ENCODE measurements at regions not wholly inside any gene's neighbourhood (a gene's known extent, or its start where the extent isn't known, plus 50 kb on each side); places are given as distances from the start of the nearest gene placed in this dataset.

DNA sequence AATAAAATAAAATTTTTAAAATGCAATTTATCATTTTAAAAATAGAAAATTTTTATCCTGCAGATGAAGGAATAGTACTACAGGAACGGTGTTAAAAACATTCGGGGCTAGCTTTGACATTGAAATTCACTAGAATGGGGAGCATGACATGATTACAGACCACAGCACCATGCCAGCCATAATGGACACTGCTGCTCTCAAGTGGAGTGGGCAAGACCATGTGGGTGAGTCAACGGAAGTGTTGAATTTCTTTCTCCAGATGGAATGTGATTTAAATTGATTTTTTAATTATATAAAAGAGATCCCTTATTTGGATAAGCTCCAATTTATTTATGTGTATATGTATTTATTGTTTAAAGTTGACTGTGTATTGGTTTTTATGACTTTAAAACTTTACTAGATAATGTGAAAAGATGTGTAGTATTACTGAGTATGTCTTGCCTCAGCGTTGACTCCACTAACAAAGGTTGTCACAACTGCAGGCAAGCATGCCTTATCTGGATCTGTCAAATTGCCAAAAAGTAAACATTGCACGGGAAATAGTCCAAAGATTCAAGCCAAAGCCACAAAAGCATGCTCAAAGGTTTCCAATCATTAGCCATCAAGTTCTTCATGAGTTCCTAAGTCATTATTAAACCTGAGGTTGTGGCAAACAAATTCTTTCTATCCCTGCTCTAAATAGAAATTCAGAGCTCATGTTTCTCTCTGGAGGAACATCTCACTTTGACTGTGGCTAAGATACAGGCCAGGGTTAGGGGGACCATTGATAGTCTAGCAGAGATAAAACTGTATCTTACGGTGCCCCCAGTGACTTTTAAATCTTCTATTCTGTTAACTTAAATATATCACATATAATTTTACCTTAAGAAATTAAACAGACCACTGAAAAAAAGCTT, 536.9 kb downstream of the TMX3 start:
- WGBS, 2 experiments (ENCODE audit: extremely low coverage in 1 of 2, insufficient coverage in 1 of 2, insufficient read length in 1 of 2, insufficient replicate concordance in 2 of 2, low coverage in 1 of 2, low lambda C conversion rate in 2 of 2, missing lambda C conversion rate in 1 of 2) = 94% methylated on average over 6 of the region's 6 CpGs; no CpG with 5 or more reads in 1 of the 2 experiments
- Histone ChIP-seq H3K56ac (replicated peaks; ENCODE audit: insufficient read length, low read depth, low read length) (no peak overlapping the region), H3K23ac (ENCODE audit: insufficient read length) (no peak overlapping the region), H3K23me2 (ENCODE audit: low read depth, low read length) (no peaks in the 10 kb centered on the region), H3K27me3 (replicated peaks in 1 of 4; ENCODE audit: control insufficient read depth in 3 of 4, extremely low read depth in 1 of 4, insufficient read depth in 3 of 4, low read length in 3 of 4) (no peaks in the 10 kb centered on the region), H2BK15ac (ENCODE audit: low read length) (no peak overlapping the region), H3K4me2 (ENCODE audit: insufficient read depth in 1 of 2, low read depth in 2 of 2, low read length in 2 of 2) (no peak overlapping the region), H4K5ac (ENCODE audit: insufficient read length, low read depth, low read length) (no peak overlapping the region), H3K4me3 (ENCODE audit: extremely low read depth in 1 of 4, insufficient read depth in 2 of 4, low read depth in 3 of 4, low read length in 4 of 4) (no peak overlapping the region), H2BK120ac (replicated peaks; ENCODE audit: low read depth, low read length) (no peak overlapping the region), H3K9me3 (ENCODE audit: insufficient read depth in 2 of 2, low read depth in 1 of 2, low read length in 1 of 2) (no peaks in the 10 kb centered on the region), H2BK5ac (ENCODE audit: low read depth, low read length) (no peak overlapping the region), H4K20me1 (replicated peaks in 1 of 2; ENCODE audit: control insufficient read depth in 1 of 2, insufficient read depth in 2 of 2, low read length in 2 of 2) (no peaks in the 10 kb centered on the region), H3K18ac (ENCODE audit: extremely low read depth, low read length) (no peak overlapping the region), H3K79me1 (ENCODE audit: low read depth, low read length) (no peaks in the 10 kb centered on the region), H3K4ac (replicated peaks; ENCODE audit: insufficient read length, low read depth, low read length) (no peak overlapping the region), H3K14ac (ENCODE audit: insufficient read length) (no peak overlapping the region), H4K91ac (replicated peaks; ENCODE audit: insufficient read length, low read length) (no peak overlapping the region), H3K36me3 (ENCODE audit: control insufficient read depth in 2 of 4, insufficient read depth in 4 of 4, low read length in 3 of 4) (no peaks in the 10 kb centered on the region), H2AFZ (ENCODE audit: low read length) (no peak overlapping the region), H3K4me1 (replicated peaks in 1 of 4; ENCODE audit: control insufficient read depth in 3 of 4, insufficient read depth in 4 of 4, low read length in 3 of 4) (peaks cover 0 to 3% (median 0%) of the 10 kb centered on the region in 4 experiments; a peak in 1 of 7 replicates), H2BK12ac (ENCODE audit: low read depth, low read length) (no peak overlapping the region), H3K27ac (ENCODE audit: low read depth, low read length) (no peak overlapping the region), H4K8ac (ENCODE audit: extremely low read depth, insufficient read depth, low read length) (no peak overlapping the region), H2BK20ac (ENCODE audit: low read length) (no peak overlapping the region), H3K9ac (replicated peaks in 1 of 4; ENCODE audit: extremely low read depth in 1 of 4, low read depth in 3 of 4, low read length in 3 of 4) (no peak overlapping the region), H3K79me2 (ENCODE audit: control insufficient read depth in 1 of 2, insufficient read depth in 2 of 2, low read length in 2 of 2) (no peaks in the 10 kb centered on the region), H2AK5ac (ENCODE audit: low read depth, low read length) (no peak overlapping the region)
- DNase-seq (ENCODE audit: low read depth in 1 of 2, low spot score in 2 of 2) (no peak), FAIRE-seq (no peak)
- ChIA-PET CTCF (ENCODE audit: partially characterized antibody) (interaction anchor here (0.9 kb wide), 1 partner anchor 25 kb away, joined by 4 read pairs; no protein-coding TSS in a partner anchor), POLR2A (ENCODE audit: partially characterized antibody) (no interaction called here)
- no peak for TF ChIP-seq ZNF274 (IDR thresholded peaks at IDR 0.05; ENCODE audit: borderline replicate concordance, extremely low read depth, low read length)
- no peak for TF ChIP-seq POLR2A (IDR thresholded peaks at IDR 0.05; ENCODE audit: control extremely low read depth in 1 of 2, low read depth in 2 of 2, low read length in 2 of 2)
- TF ChIP-seq CHD1 (IDR thresholded peaks at IDR 0.05; ENCODE audit: low read depth, low read length) = no peak
- TF ChIP-seq CHD2 (IDR thresholded peaks at IDR 0.05; ENCODE audit: low read length) = no peak
- TF ChIP-seq KDM4A (IDR thresholded peaks at IDR 0.05; ENCODE audit: low read depth, low read length, severe bottlenecking) = no peak
- TF ChIP-seq BCL11A (IDR thresholded peaks at IDR 0.05; ENCODE audit: low read depth in 2 of 2, low read length in 2 of 2) = no peak
- no peak for TF ChIP-seq CTBP2 (IDR thresholded peaks at IDR 0.05; ENCODE audit: borderline replicate concordance, insufficient read depth, insufficient read length, low read length)
- TF ChIP-seq ASH2L (IDR thresholded peaks at IDR 0.05; ENCODE audit: low read length) = no peak
- TF ChIP-seq RBBP5 (IDR thresholded peaks at IDR 0.05; ENCODE audit: borderline replicate concordance, low read depth, low read length) = no peak
